VCaP (cell line): ENCODE measurements at regions not wholly inside any gene's neighbourhood (a gene's known extent, or its start where the extent isn't known, plus 50 kb on each side); places are given as distances from the start of the nearest gene placed in this dataset.

Experiments
- H3K27ac ChIP-seq: fragments of 450-650 bp; 2 replicates; pipeline ENCODE4 v1.5.1; 2017
- CTCF ChIP-seq: fragments of 450-650 bp; conservative IDR thresholded peaks from 2 replicates; pipeline ENCODE4 v1.5.1; 2017; ENCODE audit warnings: mild to moderate bottlenecking, moderate library complexity

- H3K27ac ChIP-seq = no peak overlapping the region
- TF ChIP-seq CTCF = no peak
Measured at GRCh38 chr16:6988846-6989245, 343.8 kb upstream of the RBFOX1 start.

GRCh38 chr16:6977916-6978315 lies 354.7 kb upstream of the RBFOX1 start:
- TF ChIP-seq CTCF = no peak

GRCh38 chr16:6977291-6977690 lies 355.4 kb upstream of the RBFOX1 start:
- no peak overlapping the region for H3K27ac ChIP-seq
- no peak for TF ChIP-seq CTCF

More at GRCh38 chr16:6977916-6978315, 354.7 kb upstream of the RBFOX1 start:
- no peak overlapping the region for H3K27ac ChIP-seq

- no peak for TF ChIP-seq CTCF
- H3K27ac ChIP-seq = no peak overlapping the region
Measured at GRCh38 chr16:6976716-6977115, 355.9 kb upstream of the RBFOX1 start.

- no peak overlapping the region for H3K27ac ChIP-seq
- no peak for TF ChIP-seq CTCF
Measured at GRCh38 chr16:6970171-6970857, 362.3 kb upstream of the RBFOX1 start.

GRCh38 chr16:6969594-6969993 lies 363.1 kb upstream of the RBFOX1 start:
- no peak for TF ChIP-seq CTCF
- no peak overlapping the region for H3K27ac ChIP-seq

GRCh38 chr16:6967796-6968320 lies 364.8 kb upstream of the RBFOX1 start:
- no peak overlapping the region for H3K27ac ChIP-seq
- TF ChIP-seq CTCF = no peak
